PFSK-1 (cell line): ENCODE measurements at regions not wholly inside any gene's neighbourhood (a gene's known extent, or its start where the extent isn't known, plus 50 kb on each side); places are given as distances from the start of the nearest gene placed in this dataset.

ENCODE experiments used
- FOXP2 ChIP-seq: optimal IDR thresholded peaks from 2 replicates; pipeline ENCODE3; 2011; ENCODE audit warnings: borderline replicate concordance, control low read depth, inconsistent platforms; ENCODE audit not compliant: insufficient read depth; ENCODE audit errors: extremely low read length, extremely low read depth
- POLR2AphosphoS5 ChIP-seq: IDR thresholded peaks from 2 replicates; pipeline ENCODE4 v1.6.1; 2012; ENCODE audit warnings: low read depth, mild to moderate bottlenecking, control low read depth, low read length, moderate library complexity
- REST ChIP-seq, 2 experiments: IDR thresholded peaks; 2 replicates each; pipeline versions ENCODE4 v1.6.1 to v1.8.0; 2011 to 2012; ENCODE audit warnings: low read depth in 2 of 2, low read length in 2 of 2, control low read depth in 1 of 2, inconsistent platforms in 1 of 2, mild to moderate bottlenecking in 1 of 2, moderate library complexity in 1 of 2; ENCODE audit not compliant: insufficient read depth in 1 of 2
- SIN3A ChIP-seq: IDR thresholded peaks from 2 replicates; pipeline ENCODE4 v1.6.1; 2012; ENCODE audit warnings: mild to moderate bottlenecking, low read length, moderate library complexity, borderline replicate concordance; ENCODE audit not compliant: insufficient read depth
- TAF1 ChIP-seq: IDR thresholded peaks from 2 replicates; pipeline ENCODE4 v1.6.1; 2012; ENCODE audit warnings: low read length, control low read depth, borderline replicate concordance; ENCODE audit not compliant: insufficient read depth

- TF ChIP-seq TAF1 (no peak), REST (IDR thresholded peaks at IDR 0.05; ENCODE audit: insufficient read depth in 1 of 2, low read depth in 2 of 2, low read length in 2 of 2) (no peak), SIN3A (no peak), POLR2AphosphoS5 (no peak), FOXP2 (no peak)
Observed at GRCh38 chr4:67101612-67102011, 443.7 kb downstream of the CENPC start.

GRCh38 chr4:67092351-67092750, 453.0 kb downstream of the CENPC start:
- TF ChIP-seq REST (IDR thresholded peaks at IDR 0.05; ENCODE audit: insufficient read depth in 1 of 2, low read depth in 2 of 2, low read length in 2 of 2): no peak
- no peak for TF ChIP-seq POLR2AphosphoS5
- TF ChIP-seq TAF1: no peak
- no peak for TF ChIP-seq FOXP2
- TF ChIP-seq SIN3A: no peak

GRCh38 chr4:67091673-67092072, 453.6 kb downstream of the CENPC start:
- no peak for TF ChIP-seq SIN3A
- TF ChIP-seq FOXP2: no peak
- no peak for TF ChIP-seq TAF1
- no peak for TF ChIP-seq REST (IDR thresholded peaks at IDR 0.05; ENCODE audit: insufficient read depth in 1 of 2, low read depth in 2 of 2, low read length in 2 of 2)
- no peak for TF ChIP-seq POLR2AphosphoS5

GRCh38 chr4:67087897-67088296, 457.4 kb downstream of the CENPC start:
- TF ChIP-seq TAF1: no peak
- TF ChIP-seq REST (IDR thresholded peaks at IDR 0.05; ENCODE audit: insufficient read depth in 1 of 2, low read depth in 2 of 2, low read length in 2 of 2): no peak
- no peak for TF ChIP-seq POLR2AphosphoS5
- no peak for TF ChIP-seq FOXP2
- TF ChIP-seq SIN3A: no peak

- TF ChIP-seq SIN3A (no peak), FOXP2 (no peak), POLR2AphosphoS5 (no peak), REST (IDR thresholded peaks at IDR 0.05; ENCODE audit: insufficient read depth in 1 of 2, low read depth in 2 of 2, low read length in 2 of 2) (no peak), TAF1 (no peak)
Observed at GRCh38 chr4:67084783-67085182, 460.5 kb downstream of the CENPC start.
